NCI-H2196 (cell line): ENCODE measurements at regions not wholly inside any gene's neighbourhood (a gene's known extent, or its start where the extent isn't known, plus 50 kb on each side); places are given as distances from the start of the nearest gene placed in this dataset.
A peak's percentile ranks its signal among the peaks of the same experiment; 100 is the strongest.

ENCODE experiments used
- DNase-seq: peaks from one replicate; lab custom pipeline; 2025; ENCODE audit not compliant: unreplicated experiment; lab: John Stamatoyannopoulos, UW

- DNase-seq = no peak
These were observed 223.6 kb downstream of the OGFRL1 start for GRCh38 chr6:71512256-71512655.

GRCh38 chr6:71513036-71513435, 224.4 kb downstream of the OGFRL1 start:
- no peak for DNase-seq

GRCh38 chr6:71523548-71523947, 234.9 kb downstream of the OGFRL1 start:
- no peak for DNase-seq

GRCh38 chr6:71524201-71524600, 235.6 kb downstream of the OGFRL1 start:
- DNase-seq = no peak

GRCh38 chr6:71527886-71528285, 239.3 kb downstream of the OGFRL1 start:
- DNase-seq = no peak

GRCh38 chr6:71529026-71529425, 240.4 kb downstream of the OGFRL1 start:
- no peak for DNase-seq

GRCh38 chr6:71529769-71530168, 241.2 kb downstream of the OGFRL1 start:
- DNase-seq = no peak

GRCh38 chr6:71531006-71531405, 242.4 kb downstream of the OGFRL1 start:
- no peak for DNase-seq

- no peak for DNase-seq
These were observed 243.2 kb downstream of the OGFRL1 start for GRCh38 chr6:71531841-71532240.

GRCh38 chr6:71533939-71534379, 245.3 kb downstream of the OGFRL1 start:
- DNase-seq = peak; percentile 5

- DNase-seq = no peak
These were observed 246.3 kb downstream of the OGFRL1 start for GRCh38 chr6:71534921-71535320.

GRCh38 chr6:71537717-71538116, 249.1 kb downstream of the OGFRL1 start:
- DNase-seq = no peak

- DNase-seq = no peak
These were observed 255.4 kb downstream of the OGFRL1 start for GRCh38 chr6:71544028-71544427.

- DNase-seq = no peak
These were observed 256.3 kb downstream of the OGFRL1 start for GRCh38 chr6:71544906-71545305.

- no peak for DNase-seq
These were observed 257.3 kb downstream of the OGFRL1 start for GRCh38 chr6:71545905-71546304.

GRCh38 chr6:71551798-71552197, 263.2 kb downstream of the OGFRL1 start:
- DNase-seq = no peak

GRCh38 chr6:71556141-71556540, 267.5 kb downstream of the OGFRL1 start:
- no peak for DNase-seq

- no peak for DNase-seq
These were observed 270.4 kb downstream of the OGFRL1 start for GRCh38 chr6:71558974-71559373.

GRCh38 chr6:71567562-71567961, 279.0 kb downstream of the OGFRL1 start:
- no peak for DNase-seq

GRCh38 chr6:71577766-71578165, 289.2 kb downstream of the OGFRL1 start:
- no peak for DNase-seq

- DNase-seq = no peak
These were observed 291.3 kb downstream of the OGFRL1 start for GRCh38 chr6:71579902-71580301.

GRCh38 chr6:71582820-71583219, 294.2 kb downstream of the OGFRL1 start:
- no peak for DNase-seq

- DNase-seq = no peak
These were observed 296.3 kb downstream of the OGFRL1 start for GRCh38 chr6:71584712-71585436.
